ENCODE measurements at regions not wholly inside any gene's neighbourhood (a gene's known extent, or its start where the extent isn't known, plus 50 kb on each side); places are given as distances from the start of the nearest gene placed in this dataset.

DNA sequence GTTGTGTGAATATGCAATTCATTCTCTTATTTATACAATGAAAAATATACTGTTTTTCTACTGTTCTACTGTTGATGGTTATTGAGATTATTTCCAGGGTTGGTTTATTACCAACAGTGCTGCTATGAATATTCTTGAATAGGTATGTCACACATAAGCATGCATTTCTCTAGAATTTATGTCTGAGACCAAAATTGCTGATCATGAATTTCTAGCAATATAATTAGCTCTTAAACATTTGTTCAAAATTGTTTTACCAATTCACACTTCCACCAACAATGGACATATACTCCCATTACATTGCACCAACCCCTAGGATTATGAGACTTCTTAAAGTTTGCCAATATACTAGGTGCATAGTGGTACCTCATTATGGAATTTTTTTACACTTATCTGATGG lies 164.1 kb upstream of the KCNQ5 start:
- Mint-ChIP-seq H3K9me3 (no peaks in the 10 kb centered on the region), H3K27ac (no peak overlapping the region), H3K27me3 (ENCODE audit: insufficient read depth) (no peaks in the 10 kb centered on the region), H3K36me3 (ENCODE audit: low read depth) (no peaks in the 10 kb centered on the region), H3K4me1 (no peaks in the 10 kb centered on the region), H3K4me3 (no peak overlapping the region)
- Histone ChIP-seq H3K9ac (ENCODE audit: extremely low read depth, low read length, poor library complexity, severe bottlenecking) (no peak overlapping the region), H3K27ac (ENCODE audit: low read depth, low read length) (no peak overlapping the region), H3K27me3 (ENCODE audit: control insufficient read depth, insufficient read depth, low read length, poor library complexity, severe bottlenecking) (no peaks in the 10 kb centered on the region), H3K9me3 (ENCODE audit: control insufficient read depth, low read length) (no peaks in the 10 kb centered on the region), H3K36me3 (ENCODE audit: control insufficient read depth, insufficient read depth, low read length) (no peaks in the 10 kb centered on the region), H3K4me3 (ENCODE audit: low read length) (no peak overlapping the region), H3K4me1 (ENCODE audit: control insufficient read depth, insufficient read depth, low read length) (no peaks in the 10 kb centered on the region)
- TF ChIP-seq, protein P1, sequence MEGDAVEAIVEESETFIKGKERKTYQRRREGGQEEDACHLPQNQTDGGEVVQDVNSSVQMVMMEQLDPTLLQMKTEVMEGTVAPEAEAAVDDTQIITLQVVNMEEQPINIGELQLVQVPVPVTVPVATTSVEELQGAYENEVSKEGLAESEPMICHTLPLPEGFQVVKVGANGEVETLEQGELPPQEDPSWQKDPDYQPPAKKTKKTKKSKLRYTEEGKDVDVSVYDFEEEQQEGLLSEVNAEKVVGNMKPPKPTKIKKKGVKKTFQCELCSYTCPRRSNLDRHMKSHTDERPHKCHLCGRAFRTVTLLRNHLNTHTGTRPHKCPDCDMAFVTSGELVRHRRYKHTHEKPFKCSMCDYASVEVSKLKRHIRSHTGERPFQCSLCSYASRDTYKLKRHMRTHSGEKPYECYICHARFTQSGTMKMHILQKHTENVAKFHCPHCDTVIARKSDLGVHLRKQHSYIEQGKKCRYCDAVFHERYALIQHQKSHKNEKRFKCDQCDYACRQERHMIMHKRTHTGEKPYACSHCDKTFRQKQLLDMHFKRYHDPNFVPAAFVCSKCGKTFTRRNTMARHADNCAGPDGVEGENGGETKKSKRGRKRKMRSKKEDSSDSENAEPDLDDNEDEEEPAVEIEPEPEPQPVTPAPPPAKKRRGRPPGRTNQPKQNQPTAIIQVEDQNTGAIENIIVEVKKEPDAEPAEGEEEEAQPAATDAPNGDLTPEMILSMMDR (conservative IDR thresholded peaks at IDR 0.05), result no peak
- no peak for DNase-seq

DNA sequence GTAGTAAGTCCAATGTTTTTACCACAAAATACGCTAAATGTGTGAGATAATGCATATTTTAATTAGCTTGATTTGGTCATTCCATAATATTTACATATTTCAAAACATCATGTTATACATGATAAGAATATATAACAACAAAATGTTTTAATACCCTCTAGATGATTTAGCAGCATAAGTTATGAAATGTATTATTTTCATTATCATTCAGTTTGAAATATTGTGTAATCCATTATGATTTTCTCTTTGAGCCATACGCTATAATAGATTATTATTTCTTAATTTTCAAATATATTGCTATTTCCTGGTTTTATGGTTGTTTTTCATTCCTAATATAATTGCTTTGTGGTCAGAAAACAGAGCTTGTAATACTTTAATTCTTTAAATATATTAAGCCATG lies 163.3 kb upstream of the KCNQ5 start:
- TF ChIP-seq, protein P1 (conservative IDR thresholded peaks at IDR 0.05), result no peak
- Mint-ChIP-seq H3K27me3 (ENCODE audit: insufficient read depth) (no peaks in the 10 kb centered on the region), H3K4me1 (no peaks in the 10 kb centered on the region), H3K36me3 (ENCODE audit: low read depth) (no peaks in the 10 kb centered on the region), H3K9me3 (no peaks in the 10 kb centered on the region), H3K4me3 (no peak overlapping the region), H3K27ac (no peak overlapping the region)
- WGBS, 2 experiments (ENCODE audit: insufficient coverage in 1 of 2, insufficient read length in 1 of 2), result no CpG with 5 or more reads among the region's 2 CpGs
- H3K9me3 ChIP-seq (ENCODE audit: control insufficient read depth, low read length), result no peaks in the 10 kb centered on the region
- H3K9ac ChIP-seq (ENCODE audit: extremely low read depth, low read length, poor library complexity, severe bottlenecking), result no peak overlapping the region
- no peak for DNase-seq
- H3K27me3 ChIP-seq (ENCODE audit: control insufficient read depth, insufficient read depth, low read length, poor library complexity, severe bottlenecking), result no peaks in the 10 kb centered on the region
- H3K4me1 ChIP-seq (ENCODE audit: control insufficient read depth, insufficient read depth, low read length), result no peaks in the 10 kb centered on the region
- no peak overlapping the region for H3K27ac ChIP-seq (ENCODE audit: low read depth, low read length)
- no peaks in the 10 kb centered on the region for H3K36me3 ChIP-seq (ENCODE audit: control insufficient read depth, insufficient read depth, low read length)
- no peak overlapping the region for H3K4me3 ChIP-seq (ENCODE audit: low read length)

DNA sequence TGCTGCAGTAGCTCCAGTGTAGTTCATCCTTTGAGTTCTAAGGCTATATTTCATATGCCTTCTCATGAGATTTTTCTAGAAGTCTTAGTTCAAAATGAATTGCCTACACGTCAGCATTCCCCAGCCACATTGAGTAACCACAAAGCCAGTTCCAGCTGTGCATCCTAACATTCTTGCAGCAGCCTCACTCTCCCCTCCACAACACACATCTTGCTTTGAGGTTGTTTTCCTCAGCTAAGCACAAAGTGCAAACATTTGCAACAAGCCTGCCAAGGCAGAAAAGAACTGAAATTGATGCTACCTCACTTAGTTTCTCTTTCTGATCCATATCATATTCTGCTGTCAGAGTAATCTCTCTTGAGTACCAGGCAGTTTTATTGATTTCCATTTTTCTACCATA lies 160.7 kb upstream of the KCNQ5 start:
- Histone ChIP-seq H3K4me1 (ENCODE audit: control insufficient read depth, insufficient read depth, low read length) (no peaks in the 10 kb centered on the region), H3K27ac (ENCODE audit: low read depth, low read length) (no peak overlapping the region), H3K9me3 (ENCODE audit: control insufficient read depth, low read length) (no peaks in the 10 kb centered on the region), H3K36me3 (ENCODE audit: control insufficient read depth, insufficient read depth, low read length) (no peaks in the 10 kb centered on the region), H3K27me3 (ENCODE audit: control insufficient read depth, insufficient read depth, low read length, poor library complexity, severe bottlenecking) (no peaks in the 10 kb centered on the region), H3K4me3 (ENCODE audit: low read length) (no peak overlapping the region), H3K9ac (ENCODE audit: extremely low read depth, low read length, poor library complexity, severe bottlenecking) (no peak overlapping the region)
- H3K36me3 Mint-ChIP-seq (ENCODE audit: low read depth), result no peaks in the 10 kb centered on the region
- DNase-seq, result no peak
- TF ChIP-seq, protein P1 (conservative IDR thresholded peaks at IDR 0.05), result no peak
- H3K9me3 Mint-ChIP-seq, result no peaks in the 10 kb centered on the region
- WGBS, 2 experiments (ENCODE audit: insufficient coverage in 1 of 2, insufficient read length in 1 of 2), result 67 to 73% methylated on average over 1 of the region's 1 CpG
- no peak overlapping the region for H3K4me3 Mint-ChIP-seq
- H3K27me3 Mint-ChIP-seq (ENCODE audit: insufficient read depth), result no peaks in the 10 kb centered on the region
- H3K4me1 Mint-ChIP-seq, result peaks cover 11% of the 10 kb centered on the region
- no peak overlapping the region for H3K27ac Mint-ChIP-seq
